ENCODE measurements at regions not wholly inside any gene's neighbourhood (a gene's known extent, or its start where the extent isn't known, plus 50 kb on each side); places are given as distances from the start of the nearest gene placed in this dataset.

DNA sequence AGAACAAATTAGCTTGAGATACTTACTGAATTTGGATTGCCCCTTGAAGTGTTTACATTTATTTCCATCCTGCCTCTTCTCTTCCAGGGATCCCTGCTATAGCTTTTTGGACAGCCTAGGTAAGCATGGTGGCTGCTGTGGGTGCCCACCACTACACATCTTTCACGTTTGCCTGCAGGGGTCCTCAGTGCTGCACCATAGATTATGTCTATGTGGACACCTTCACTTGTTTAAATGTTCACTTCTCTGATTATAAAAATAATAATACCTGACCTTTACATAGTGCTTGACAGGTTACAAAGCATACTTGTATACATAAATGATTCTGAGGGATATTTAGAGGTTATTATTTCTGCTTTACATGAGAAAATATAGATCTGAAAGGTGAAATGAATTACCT is 67.9 kb upstream of the SLC4A4 start:
- H3K4me2 ChIP-seq (ENCODE audit: insufficient read depth, low read length), result no peak overlapping the region
- intact Hi-C loops (cut with micrococcal nuclease), result loop anchor here (1.0 kb wide), 1 partner anchor 442 kb away; no protein-coding TSS in a partner anchor
- H3K27ac ChIP-seq (ENCODE audit: insufficient read depth, low read depth, low read length), result no peak overlapping the region
- no peaks in the 10 kb centered on the region for H3K36me3 ChIP-seq (ENCODE audit: control insufficient read depth in 2 of 2, extremely low read depth in 1 of 2, insufficient read depth in 2 of 2, low read length in 2 of 2)
- dilution Hi-C loops (cut with MboI; ENCODE audit: extremely low pct_ligation_motif_present, low sequenced_read_pairs), result no loop called here
- no peaks in the 10 kb centered on the region for H3K9me3 ChIP-seq (replicated peaks; ENCODE audit: control insufficient read depth, insufficient read depth, low read length)
- FAIRE-seq, result no peak
- ChIA-PET POLR2A (no interaction called here), CTCF (interaction anchor here (0.6 to 1.1 kb wide), 3 partner anchors 11 to 441 kb away, joined by 3 read pairs; no protein-coding TSS in a partner anchor)
- no peaks in the 10 kb centered on the region for H3K4me1 ChIP-seq (ENCODE audit: control insufficient read depth, extremely low read depth, insufficient read depth, low read length)
- no peak overlapping the region for H2AFZ ChIP-seq (ENCODE audit: low read depth, low read length)
- DNase-seq (ENCODE audit: low read depth, low spot score), result peak; percentile 4
- H4K20me1 ChIP-seq (replicated peaks; ENCODE audit: control insufficient read depth, extremely low read depth, insufficient read depth, low read length), result no peaks in the 10 kb centered on the region
- no peaks in the 10 kb centered on the region for H3K27me3 ChIP-seq (ENCODE audit: control insufficient read depth in 2 of 2, insufficient read depth in 2 of 2, low read length in 2 of 2)
- no peak overlapping the region for H3K9ac ChIP-seq (replicated peaks; ENCODE audit: extremely low read depth, insufficient read depth, low read length)
- no peaks in the 10 kb centered on the region for H3K9me1 ChIP-seq (replicated peaks; ENCODE audit: control insufficient read depth, extremely low read depth, insufficient read depth, low read length)
- H3K79me2 ChIP-seq (ENCODE audit: control insufficient read depth, insufficient read depth, low read length), result no peaks in the 10 kb centered on the region
- BruUV-seq (replicated peaks), result no TSS peak
- TF ChIP-seq POLR2A (IDR thresholded peaks at IDR 0.05; ENCODE audit: low read depth, low read length), result no peak
- no peak for TF ChIP-seq MYC (IDR thresholded peaks at IDR 0.05; ENCODE audit: low read depth, low read length)
- TF ChIP-seq, protein P1, sequence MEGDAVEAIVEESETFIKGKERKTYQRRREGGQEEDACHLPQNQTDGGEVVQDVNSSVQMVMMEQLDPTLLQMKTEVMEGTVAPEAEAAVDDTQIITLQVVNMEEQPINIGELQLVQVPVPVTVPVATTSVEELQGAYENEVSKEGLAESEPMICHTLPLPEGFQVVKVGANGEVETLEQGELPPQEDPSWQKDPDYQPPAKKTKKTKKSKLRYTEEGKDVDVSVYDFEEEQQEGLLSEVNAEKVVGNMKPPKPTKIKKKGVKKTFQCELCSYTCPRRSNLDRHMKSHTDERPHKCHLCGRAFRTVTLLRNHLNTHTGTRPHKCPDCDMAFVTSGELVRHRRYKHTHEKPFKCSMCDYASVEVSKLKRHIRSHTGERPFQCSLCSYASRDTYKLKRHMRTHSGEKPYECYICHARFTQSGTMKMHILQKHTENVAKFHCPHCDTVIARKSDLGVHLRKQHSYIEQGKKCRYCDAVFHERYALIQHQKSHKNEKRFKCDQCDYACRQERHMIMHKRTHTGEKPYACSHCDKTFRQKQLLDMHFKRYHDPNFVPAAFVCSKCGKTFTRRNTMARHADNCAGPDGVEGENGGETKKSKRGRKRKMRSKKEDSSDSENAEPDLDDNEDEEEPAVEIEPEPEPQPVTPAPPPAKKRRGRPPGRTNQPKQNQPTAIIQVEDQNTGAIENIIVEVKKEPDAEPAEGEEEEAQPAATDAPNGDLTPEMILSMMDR (IDR thresholded peaks at IDR 0.05; ENCODE audit: extremely low read depth in 1 of 2, insufficient read depth in 1 of 2, low read depth in 1 of 2, low read length in 2 of 2), result peak; percentile 14 to 19
- H3K4me3 ChIP-seq (replicated peaks in 1 of 3; ENCODE audit: insufficient read depth in 1 of 3, low read depth in 1 of 3, low read length in 3 of 3), result no peak overlapping the region

DNA sequence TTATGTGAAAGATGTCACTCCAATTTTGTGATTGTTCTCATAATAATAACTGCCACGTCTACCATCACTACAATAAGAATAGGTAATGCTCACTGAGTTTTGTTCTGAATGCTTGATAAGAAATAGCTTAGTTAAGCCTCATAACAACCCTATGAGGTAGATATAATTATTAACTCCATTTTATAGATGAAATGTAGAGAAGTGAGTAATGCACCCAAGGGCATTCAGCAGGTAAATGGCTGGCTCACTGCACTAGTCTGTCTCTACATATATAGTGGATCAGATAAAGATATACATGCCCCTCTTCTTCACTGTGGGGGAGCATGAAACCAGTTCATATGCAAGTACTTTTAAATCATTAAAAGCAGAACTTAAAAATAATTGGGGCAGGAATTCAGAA is 65.8 kb upstream of the SLC4A4 start:
- DNase-seq (ENCODE audit: low read depth, low spot score) (no peak), FAIRE-seq (no peak)
- TF ChIP-seq, protein P1 (IDR thresholded peaks at IDR 0.05; ENCODE audit: extremely low read depth in 1 of 2, insufficient read depth in 1 of 2, low read depth in 1 of 2, low read length in 2 of 2), result no peak
- no peak for TF ChIP-seq MYC (IDR thresholded peaks at IDR 0.05; ENCODE audit: low read depth, low read length)
- TF ChIP-seq JUN (IDR thresholded peaks at IDR 0.05; ENCODE audit: borderline replicate concordance, insufficient read depth, insufficient read length, low read depth), result no peak
- TF ChIP-seq GATA2 (IDR thresholded peaks at IDR 0.05; ENCODE audit: insufficient read depth, insufficient read length, low read depth, low read length), result no peak
- TF ChIP-seq POLR2A (IDR thresholded peaks at IDR 0.05; ENCODE audit: low read depth, low read length), result no peak
- TF ChIP-seq POLR2AphosphoS5 (IDR thresholded peaks at IDR 0.05; ENCODE audit: insufficient read depth, low read depth, low read length), result no peak
- no peak for TF ChIP-seq EZH2 (IDR thresholded peaks at IDR 0.05; ENCODE audit: borderline replicate concordance, low read depth, low read length, severe bottlenecking)
- TF ChIP-seq, protein P2, sequence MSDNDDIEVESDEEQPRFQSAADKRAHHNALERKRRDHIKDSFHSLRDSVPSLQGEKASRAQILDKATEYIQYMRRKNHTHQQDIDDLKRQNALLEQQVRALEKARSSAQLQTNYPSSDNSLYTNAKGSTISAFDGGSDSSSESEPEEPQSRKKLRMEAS (IDR thresholded peaks at IDR 0.05; ENCODE audit: insufficient read depth, insufficient read length), result no peak
- TF ChIP-seq FOS (IDR thresholded peaks at IDR 0.05; ENCODE audit: borderline replicate concordance, insufficient read depth, low read length), result no peak
- Histone ChIP-seq H3K4me2 (ENCODE audit: insufficient read depth, low read length) (no peak overlapping the region), H2AFZ (ENCODE audit: low read depth, low read length) (no peak overlapping the region), H3K79me2 (ENCODE audit: control insufficient read depth, insufficient read depth, low read length) (no peaks in the 10 kb centered on the region), H3K9ac (replicated peaks; ENCODE audit: extremely low read depth, insufficient read depth, low read length) (no peak overlapping the region), H3K4me1 (ENCODE audit: control insufficient read depth, extremely low read depth, insufficient read depth, low read length) (no peaks in the 10 kb centered on the region), H3K4me3 (replicated peaks in 1 of 3; ENCODE audit: insufficient read depth in 1 of 3, low read depth in 1 of 3, low read length in 3 of 3) (no peak overlapping the region), H3K9me1 (replicated peaks; ENCODE audit: control insufficient read depth, extremely low read depth, insufficient read depth, low read length) (no peaks in the 10 kb centered on the region), H3K36me3 (ENCODE audit: control insufficient read depth in 2 of 2, extremely low read depth in 1 of 2, insufficient read depth in 2 of 2, low read length in 2 of 2) (no peaks in the 10 kb centered on the region), H4K20me1 (replicated peaks; ENCODE audit: control insufficient read depth, extremely low read depth, insufficient read depth, low read length) (no peaks in the 10 kb centered on the region), H3K27me3 (ENCODE audit: control insufficient read depth in 2 of 2, insufficient read depth in 2 of 2, low read length in 2 of 2) (no peaks in the 10 kb centered on the region), H3K27ac (ENCODE audit: insufficient read depth, low read depth, low read length) (no peak overlapping the region), H3K9me3 (replicated peaks; ENCODE audit: control insufficient read depth, insufficient read depth, low read length) (no peaks in the 10 kb centered on the region)
- POLR2A ChIA-PET, result no interaction called here
- no TSS peak for BruUV-seq (replicated peaks)
- intact Hi-C loops (cut with micrococcal nuclease) (no loop called here), dilution Hi-C loops (cut with MboI; ENCODE audit: extremely low pct_ligation_motif_present, low sequenced_read_pairs) (no loop called here)
- CTCF ChIA-PET, result no interaction called here

All from endothelial cell of umbilical vein (primary cell).